ENCODE measurements at regions not wholly inside any gene's neighbourhood (a gene's known extent, or its start where the extent isn't known, plus 50 kb on each side); places are given as distances from the start of the nearest gene placed in this dataset.

GRCh38 chr18:42242758-42243157, 287.7 kb downstream of the PIK3C3 start:
- TF ChIP-seq CTCF (IDR thresholded peaks at IDR 0.05) = no peak
- no peak for TF ChIP-seq POLR2A (IDR thresholded peaks at IDR 0.05)

All from heart left ventricle (tissue), 13 donors.